Ishikawa (cell line): ENCODE measurements at regions not wholly inside any gene's neighbourhood (a gene's known extent, or its start where the extent isn't known, plus 50 kb on each side); places are given as distances from the start of the nearest gene placed in this dataset.

ENCODE experiments used
- CEBPB ChIP-seq: IDR thresholded peaks from 2 replicates; pipeline ENCODE4 v1.6.1; 2012
- RAD21 ChIP-seq: IDR thresholded peaks from 2 replicates; pipeline ENCODE4 v1.6.1; 2012; ENCODE audit warnings: low read depth
- TAF1 ChIP-seq: IDR thresholded peaks from 2 replicates; pipeline ENCODE4 v1.6.1; 2012; ENCODE audit warnings: low read depth, mild to moderate bottlenecking
- TCF12 ChIP-seq: IDR thresholded peaks from 2 replicates; pipeline ENCODE4 v1.6.1; 2012; ENCODE audit warnings: low read depth
- YY1 ChIP-seq: IDR thresholded peaks from 2 replicates; pipeline ENCODE4 v1.6.1; 2012; ENCODE audit warnings: low read depth
- ZBTB7A ChIP-seq: IDR thresholded peaks from 2 replicates; pipeline ENCODE4 v1.6.1; 2012; ENCODE audit warnings: low read depth
- TF ChIP-seq, protein P1 (sequence below): IDR thresholded peaks from 2 replicates; pipeline ENCODE4 v1.6.1; 2012

DNA sequence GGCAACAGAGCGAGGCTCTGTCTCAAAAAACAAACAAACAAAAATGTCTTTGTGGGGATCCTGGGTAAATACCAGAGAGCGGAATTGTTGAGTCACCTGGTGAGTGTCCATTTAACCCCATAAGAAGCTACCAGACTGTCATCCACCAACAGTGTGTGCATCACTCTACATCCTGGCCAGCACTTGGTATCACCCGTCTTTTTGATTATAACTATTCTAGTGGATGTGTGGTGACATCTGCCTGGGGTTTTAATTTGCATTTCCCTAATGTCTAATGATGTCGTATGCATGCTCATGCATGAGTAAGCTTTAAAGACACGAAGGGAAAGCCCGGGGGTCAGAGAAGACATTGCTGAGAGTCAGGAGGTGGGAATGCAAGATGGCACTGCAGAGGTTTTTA, 126.7 kb upstream of the MRI1 start:
- TF ChIP-seq TAF1 (no peak), RAD21 (no peak), CEBPB (no peak), TCF12 (no peak), YY1 (no peak), ZBTB7A (no peak)
- TF ChIP-seq, protein P1, sequence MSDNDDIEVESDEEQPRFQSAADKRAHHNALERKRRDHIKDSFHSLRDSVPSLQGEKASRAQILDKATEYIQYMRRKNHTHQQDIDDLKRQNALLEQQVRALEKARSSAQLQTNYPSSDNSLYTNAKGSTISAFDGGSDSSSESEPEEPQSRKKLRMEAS: no peak
